Activated naive CD8-positive, alpha-beta T cell treated with anti-CD3 and anti-CD28 coated beads, Interleukin-2, amount 10 ng/mL, durations not matched to agents 7 days and 5 days (primary cell): ENCODE measurements at regions not wholly inside any gene's neighbourhood (a gene's known extent, or its start where the extent isn't known, plus 50 kb on each side); places are given as distances from the start of the nearest gene placed in this dataset.
A peak's percentile ranks its signal among the peaks of the same experiment; 100 is the strongest.

ENCODE experiments used
- ATAC-seq: fragments of 150-1000 bp; cut with Tn5 transposase; one replicate; pipeline ENCODE4 v1.10.0; 2021; ENCODE audit warnings: low read depth, moderate library complexity
- POLR2A ChIA-PET: fragments of 350-600 bp; sonication (Branson Sonifier 250); formaldehyde crosslinking; loops from one replicate; lab custom pipeline; 2021; ENCODE audit warnings: antibody characterized with exemption; lab: Charles Lee
- DNase-seq: peaks from one replicate; pipeline ENCODE4 v3.0.0; 2021
- H3K27ac Mint-ChIP-seq: one replicate; pipeline ENCODE4 v1.8.0; 2022; ENCODE audit warnings: mild to moderate bottlenecking, mixed read lengths
- H3K27me3 Mint-ChIP-seq: one replicate; pipeline ENCODE4 v1.8.0; 2022; ENCODE audit warnings: mild to moderate bottlenecking, moderate library complexity, mixed read lengths
- H3K36me3 Mint-ChIP-seq: one replicate; pipeline ENCODE4 v1.8.0; 2021; ENCODE audit warnings: mild to moderate bottlenecking, mixed read lengths
- H3K4me1 Mint-ChIP-seq: one replicate; pipeline ENCODE4 v1.8.0; 2021; ENCODE audit warnings: mixed read lengths
- H3K4me3 Mint-ChIP-seq: one replicate; pipeline ENCODE4 v1.8.0; 2022; ENCODE audit warnings: mild to moderate bottlenecking, moderate library complexity, mixed read lengths
- H3K9me3 Mint-ChIP-seq: one replicate; pipeline ENCODE4 v1.8.0; 2021; ENCODE audit warnings: mixed read lengths

DNA sequence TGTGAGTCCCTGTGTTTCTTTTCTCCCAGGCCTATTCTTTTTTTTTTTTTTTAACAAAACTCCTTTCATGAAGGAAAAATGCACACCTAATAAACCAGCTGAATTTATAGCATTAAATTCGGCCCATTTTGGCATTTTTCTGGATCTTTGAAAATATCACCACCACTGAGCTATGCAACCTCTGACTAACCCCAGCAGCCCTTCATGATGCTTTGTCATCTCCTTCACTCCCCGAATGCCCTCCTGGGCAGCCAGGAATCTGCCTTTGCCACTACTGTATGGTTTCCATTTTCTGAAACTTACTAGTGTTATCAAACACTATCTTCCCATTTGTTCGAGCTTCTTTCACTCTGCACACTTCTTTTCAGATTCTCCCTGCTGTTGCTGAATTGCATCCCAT lies 97.9 kb downstream of the ZNF280B start:
- POLR2A ChIA-PET, result no interaction called here
- Mint-ChIP-seq H3K27me3 (peaks cover 45% of the 10 kb centered on the region), H3K4me3 (no peak overlapping the region), H3K4me1 (peaks cover 2% of the 10 kb centered on the region), H3K27ac (no peak overlapping the region), H3K9me3 (no peaks in the 10 kb centered on the region), H3K36me3 (no peaks in the 10 kb centered on the region)
- DNase-seq, result no peak
- no peak for ATAC-seq

- H3K27ac Mint-ChIP-seq, result no peak overlapping the region
- ATAC-seq, result no peak
- H3K4me3 Mint-ChIP-seq, result no peak overlapping the region
- POLR2A ChIA-PET, result no interaction called here
- DNase-seq, result no peak
- peaks cover 49% of the 10 kb centered on the region for H3K27me3 Mint-ChIP-seq
- no peaks in the 10 kb centered on the region for H3K9me3 Mint-ChIP-seq
- H3K4me1 Mint-ChIP-seq, result peaks cover 2% of the 10 kb centered on the region
- H3K36me3 Mint-ChIP-seq, result no peaks in the 10 kb centered on the region
These were observed 94.3 kb downstream of the ZNF280B start for GRCh38 chr22:22414266-22414665.

DNA sequence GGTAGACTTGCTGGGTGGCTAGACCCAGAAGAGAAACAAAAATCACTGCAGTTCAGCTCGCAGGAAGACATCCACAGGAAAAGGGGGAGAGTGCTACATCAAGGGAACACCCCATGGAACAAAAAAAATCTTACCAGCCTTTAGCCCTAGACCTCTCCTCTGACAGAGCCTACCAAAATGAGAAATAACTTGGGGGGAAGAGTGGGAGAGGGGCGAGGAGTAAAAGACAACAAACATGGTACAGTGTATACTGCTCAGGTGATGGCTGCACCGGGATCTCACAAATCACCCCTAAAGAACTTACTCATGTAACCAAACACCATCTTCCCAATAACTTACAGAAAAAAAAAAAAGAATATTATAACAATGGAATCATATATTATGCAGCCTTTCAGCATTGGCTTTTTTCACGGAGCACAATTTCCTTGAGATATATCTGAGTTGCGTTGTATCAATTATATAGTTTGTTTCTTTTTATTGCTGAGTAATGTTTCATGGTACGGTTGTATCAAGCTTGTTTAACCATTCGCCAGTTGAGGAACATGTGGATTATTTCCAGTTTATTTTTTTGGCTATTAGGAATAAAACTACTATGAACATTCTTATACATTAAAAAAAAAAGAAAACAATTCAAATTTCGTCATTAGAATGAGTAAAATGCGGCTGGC lies 90.9 kb downstream of the ZNF280B start:
- Mint-ChIP-seq H3K36me3 (no peaks in the 10 kb centered on the region), H3K9me3 (no peaks in the 10 kb centered on the region), H3K4me1 (no peaks in the 10 kb centered on the region), H3K4me3 (no peak overlapping the region), H3K27ac (no peak overlapping the region), H3K27me3 (peaks cover 62% of the 10 kb centered on the region)
- POLR2A ChIA-PET, result no interaction called here
- ATAC-seq, result no peak
- no peak for DNase-seq

- peaks cover 57% of the 10 kb centered on the region for H3K27me3 Mint-ChIP-seq
These were observed 90.4 kb downstream of the ZNF280B start for GRCh38 chr22:22418163-22418549.

GRCh38 chr22:22418957-22419356 lies 89.6 kb downstream of the ZNF280B start:
- no peaks in the 10 kb centered on the region for H3K9me3 Mint-ChIP-seq
- H3K4me3 Mint-ChIP-seq, result no peak overlapping the region
- H3K27ac Mint-ChIP-seq, result no peak overlapping the region
- H3K36me3 Mint-ChIP-seq, result no peaks in the 10 kb centered on the region
- no peaks in the 10 kb centered on the region for H3K4me1 Mint-ChIP-seq
- H3K27me3 Mint-ChIP-seq, result peaks cover 54% of the 10 kb centered on the region
- DNase-seq (no peak), ATAC-seq (no peak)
- POLR2A ChIA-PET, result no interaction called here

More at GRCh38 chr22:22418163-22418549, 90.4 kb downstream of the ZNF280B start:
- Mint-ChIP-seq H3K4me1 (no peaks in the 10 kb centered on the region), H3K4me3 (no peak overlapping the region), H3K9me3 (no peaks in the 10 kb centered on the region), H3K36me3 (no peaks in the 10 kb centered on the region), H3K27ac (no peak overlapping the region)
- ATAC-seq (no peak), DNase-seq (no peak)
- POLR2A ChIA-PET, result no interaction called here

GRCh38 chr22:22420580-22420979 lies 88.0 kb downstream of the ZNF280B start:
- Mint-ChIP-seq H3K27ac (no peak overlapping the region), H3K36me3 (no peaks in the 10 kb centered on the region), H3K4me1 (no peaks in the 10 kb centered on the region), H3K9me3 (no peaks in the 10 kb centered on the region), H3K27me3 (peaks cover 51% of the 10 kb centered on the region), H3K4me3 (no peak overlapping the region)
- DNase-seq (no peak), ATAC-seq (no peak)
- POLR2A ChIA-PET, result no interaction called here

DNA sequence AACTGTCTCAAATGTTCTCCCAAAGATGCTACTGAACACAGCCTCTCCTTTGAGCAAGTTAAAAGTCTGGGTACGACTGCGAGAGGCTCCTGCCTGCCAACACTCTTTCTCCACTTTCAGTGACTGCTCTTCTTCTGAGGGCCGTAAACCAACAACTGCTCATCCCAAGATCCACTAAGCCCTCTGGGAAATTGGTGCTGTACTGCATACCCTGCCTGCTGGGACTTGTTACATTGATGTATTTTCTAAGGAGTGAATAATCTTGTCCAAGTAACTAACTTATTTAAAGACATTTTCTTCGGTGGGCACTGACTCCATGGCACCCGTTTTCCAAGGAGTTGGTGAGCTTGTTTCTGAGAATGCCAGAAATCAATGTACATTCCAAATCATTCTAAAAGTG lies 87.2 kb downstream of the ZNF280B start:
- Mint-ChIP-seq H3K27me3 (peaks cover 51% of the 10 kb centered on the region), H3K4me1 (no peaks in the 10 kb centered on the region), H3K9me3 (no peaks in the 10 kb centered on the region), H3K27ac (no peak overlapping the region), H3K4me3 (no peak overlapping the region), H3K36me3 (no peaks in the 10 kb centered on the region)
- POLR2A ChIA-PET, result no interaction called here
- no peak for ATAC-seq
- no peak for DNase-seq

GRCh38 chr22:22422629-22423112 lies 85.9 kb downstream of the ZNF280B start:
- DNase-seq (peak; percentile 76), ATAC-seq (peak; percentile 76)
- Mint-ChIP-seq H3K4me1 (no peaks in the 10 kb centered on the region), H3K4me3 (no peak overlapping the region), H3K27ac (no peak overlapping the region), H3K9me3 (no peaks in the 10 kb centered on the region), H3K27me3 (peaks cover 40% of the 10 kb centered on the region), H3K36me3 (no peaks in the 10 kb centered on the region)
- POLR2A ChIA-PET, result no interaction called here

GRCh38 chr22:22423681-22424080 lies 84.9 kb downstream of the ZNF280B start:
- POLR2A ChIA-PET, result no interaction called here
- no peak overlapping the region for H3K4me3 Mint-ChIP-seq
- no peaks in the 10 kb centered on the region for H3K9me3 Mint-ChIP-seq
- peaks cover 39% of the 10 kb centered on the region for H3K27me3 Mint-ChIP-seq
- no peak for DNase-seq
- no peak for ATAC-seq
- no peaks in the 10 kb centered on the region for H3K4me1 Mint-ChIP-seq
- no peaks in the 10 kb centered on the region for H3K36me3 Mint-ChIP-seq
- H3K27ac Mint-ChIP-seq, result no peak overlapping the region

DNA sequence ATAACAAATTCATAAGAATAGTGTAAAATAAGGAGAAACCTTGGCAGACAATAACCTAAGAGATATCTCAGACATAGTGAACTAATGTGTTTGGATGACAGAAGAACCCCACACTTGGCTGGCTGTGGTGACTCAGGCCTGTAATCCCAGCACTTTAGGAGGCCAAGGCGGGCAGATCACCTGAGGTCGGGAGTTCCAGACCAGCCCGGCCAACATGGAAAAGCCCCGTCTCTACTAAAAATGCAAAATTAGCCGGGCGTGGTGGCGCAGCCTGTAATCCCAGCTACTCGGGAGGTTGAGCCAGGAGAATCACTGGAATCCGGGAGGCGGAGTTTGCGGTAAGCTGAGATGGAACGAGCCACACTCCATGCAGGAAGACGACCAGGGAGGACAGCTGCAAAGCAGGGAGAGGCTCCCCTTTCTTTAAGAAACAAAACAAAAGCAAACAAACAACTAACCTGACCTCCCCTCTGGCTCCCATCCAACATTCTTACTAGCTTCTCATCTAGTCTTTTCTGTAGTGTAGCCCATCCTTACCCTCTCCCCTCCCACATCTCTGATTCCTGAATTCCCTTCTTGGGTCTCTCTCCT lies 84.2 kb downstream of the ZNF280B start:
- no peaks in the 10 kb centered on the region for H3K9me3 Mint-ChIP-seq
- H3K27me3 Mint-ChIP-seq, result peaks cover 33% of the 10 kb centered on the region
- no peaks in the 10 kb centered on the region for H3K36me3 Mint-ChIP-seq
- H3K4me3 Mint-ChIP-seq, result no peak overlapping the region
- DNase-seq, result no peak
- no peak overlapping the region for H3K27ac Mint-ChIP-seq
- POLR2A ChIA-PET, result no interaction called here
- ATAC-seq, result no peak
- H3K4me1 Mint-ChIP-seq, result no peaks in the 10 kb centered on the region

GRCh38 chr22:22424956-22425355 lies 83.6 kb downstream of the ZNF280B start:
- POLR2A ChIA-PET, result no interaction called here
- Mint-ChIP-seq H3K9me3 (no peaks in the 10 kb centered on the region), H3K27ac (no peak overlapping the region), H3K36me3 (no peaks in the 10 kb centered on the region), H3K27me3 (peaks cover 32% of the 10 kb centered on the region), H3K4me1 (no peaks in the 10 kb centered on the region), H3K4me3 (no peak overlapping the region)
- ATAC-seq, result no peak
- DNase-seq, result no peak

GRCh38 chr22:22425356-22425755 lies 83.2 kb downstream of the ZNF280B start:
- Mint-ChIP-seq H3K4me1 (no peaks in the 10 kb centered on the region), H3K4me3 (no peak overlapping the region), H3K36me3 (no peaks in the 10 kb centered on the region), H3K27me3 (peaks cover 29% of the 10 kb centered on the region), H3K27ac (no peak overlapping the region), H3K9me3 (no peaks in the 10 kb centered on the region)
- ATAC-seq, result no peak
- no peak for DNase-seq
- POLR2A ChIA-PET, result no interaction called here

DNA sequence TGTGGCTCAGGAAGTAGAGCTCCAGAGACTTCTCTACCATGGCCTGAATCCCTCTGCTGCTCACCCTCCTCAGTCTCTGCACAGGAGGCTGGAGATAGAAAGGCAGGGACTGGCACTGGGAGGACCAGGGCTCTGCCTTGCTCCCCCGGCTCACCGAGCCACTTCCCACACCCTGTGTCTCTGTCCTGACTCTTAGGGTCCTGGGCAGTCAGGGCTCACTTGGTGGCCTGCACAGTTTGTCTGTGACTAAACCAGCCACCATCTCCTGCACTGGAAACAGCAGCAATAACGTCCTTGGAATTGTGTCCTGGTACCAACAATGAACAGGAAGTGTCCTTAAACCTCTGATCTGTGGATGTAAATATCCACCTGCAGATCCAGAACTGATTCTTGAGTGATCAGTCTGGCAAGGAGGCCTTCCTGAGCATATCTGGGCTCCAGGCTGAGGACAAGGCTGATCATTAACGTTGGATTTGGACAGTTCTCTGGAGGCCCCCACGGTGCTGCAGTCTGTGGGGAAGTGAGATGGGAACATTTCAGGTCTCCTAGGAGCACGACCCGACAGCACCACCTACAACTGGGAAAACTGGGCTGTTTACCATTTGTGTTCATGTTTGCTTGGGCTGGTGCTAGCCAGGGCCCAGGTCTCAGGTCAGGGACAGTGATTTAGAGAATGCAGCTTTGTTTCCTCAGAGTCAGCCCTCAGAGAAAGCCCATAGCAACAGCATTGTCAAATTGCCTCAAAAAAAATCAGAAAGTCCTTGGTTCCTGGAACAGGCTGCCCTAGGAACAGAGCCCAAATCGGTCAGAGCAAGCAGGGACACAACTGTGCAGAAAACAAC lies 82.5 kb downstream of the ZNF280B start:
- Mint-ChIP-seq H3K4me1 (no peaks in the 10 kb centered on the region), H3K36me3 (no peaks in the 10 kb centered on the region), H3K4me3 (no peak overlapping the region), H3K27ac (no peak overlapping the region), H3K9me3 (no peaks in the 10 kb centered on the region), H3K27me3 (peaks cover 28% of the 10 kb centered on the region)
- POLR2A ChIA-PET, result no interaction called here
- ATAC-seq (no peak), DNase-seq (no peak)
